GM12892 (cell line): ENCODE measurements at regions not wholly inside any gene's neighbourhood (a gene's known extent, or its start where the extent isn't known, plus 50 kb on each side); places are given as distances from the start of the nearest gene placed in this dataset.

Experiments
- POLR2A ChIP-seq: IDR thresholded peaks from 2 replicates; pipeline ENCODE4 v1.6.1; 2011; ENCODE audit warnings: low read depth, low read length, control low read depth
- POLR2AphosphoS5 ChIP-seq: IDR thresholded peaks from 2 replicates; pipeline ENCODE4 v1.6.1; 2011; ENCODE audit warnings: low read depth, low read length, control low read depth

- TF ChIP-seq POLR2AphosphoS5 (no peak), POLR2A (no peak)
These were observed 456.8 kb upstream of the AMOT start for GRCh38 chrX:113297437-113297836.
